IMR-90 (cell line): ENCODE measurements at regions not wholly inside any gene's neighbourhood (a gene's known extent, or its start where the extent isn't known, plus 50 kb on each side); places are given as distances from the start of the nearest gene placed in this dataset.

Experiments
- ATAC-seq: fragments of 200-7000 bp; cut with Tn5 transposase; 2 replicates; pipeline ENCODE4 v1.9.1; 2020; ENCODE audit warnings: low read depth, mild to moderate bottlenecking, moderate library complexity
- BruUV-seq: library from RNA; stranded (reverse); fragments of 400-500 nt; replicated peaks from 2 replicates; lab custom pipeline; 2021; lab: Mats Ljungman, UMichigan
- CTCF ChIA-PET: fragments of 300-600 bp; formaldehyde crosslinking; extraction: SDS; loops from one replicate; lab custom pipeline; 2021; ENCODE audit warnings: antibody characterized with exemption; lab: Yijun Ruan, JAX
- POLR2A ChIA-PET: fragments of 300-600 bp; sonication (Branson Sonifier 250); formaldehyde crosslinking; loops from one replicate; lab custom pipeline; 2022; ENCODE audit warnings: antibody characterized with exemption; ENCODE audit not compliant: unreplicated experiment; lab: Charles Lee
- DNase-seq: peaks from one replicate; pipeline ENCODE4 v3.0.0; 2013
- H2AFZ ChIP-seq: replicated peaks from 2 replicates; pipeline ENCODE3; 2013; ENCODE audit warnings: low read length, mild to moderate bottlenecking; ENCODE audit not compliant: poor library complexity
- H2AK5ac ChIP-seq: 2 replicates; pipeline ENCODE4 v1.6.1; 2013; ENCODE audit warnings: low read depth, low read length, inconsistent platforms
- H2AK9ac ChIP-seq: replicated peaks from 2 replicates; pipeline ENCODE3; 2013; ENCODE audit warnings: mild to moderate bottlenecking, low read depth, low read length, moderate library complexity; ENCODE audit not compliant: poor library complexity
- H2BK120ac ChIP-seq: 2 replicates; pipeline ENCODE4 v1.6.1; 2013; ENCODE audit warnings: low read depth, low read length, inconsistent platforms
- H2BK15ac ChIP-seq: 3 replicates; pipeline ENCODE4 v1.6.1; 2013; ENCODE audit warnings: low read depth, low read length, inconsistent platforms
- H2BK20ac ChIP-seq: 2 replicates; pipeline ENCODE4 v1.6.1; 2013; ENCODE audit warnings: low read depth, mild to moderate bottlenecking, inconsistent platforms, low read length, moderate library complexity
- H2BK5ac ChIP-seq: 2 replicates; pipeline ENCODE4 v1.6.1; 2013; ENCODE audit warnings: mild to moderate bottlenecking, low read depth, low read length, inconsistent platforms; ENCODE audit not compliant: poor library complexity, severe bottlenecking
- H3K14ac ChIP-seq: replicated peaks from 2 replicates; pipeline ENCODE4 v1.6.1; 2013; ENCODE audit warnings: low read depth, low read length, inconsistent platforms
- H3K18ac ChIP-seq: 2 replicates; pipeline ENCODE4 v1.6.1; 2013; ENCODE audit warnings: low read depth, low read length, control low read depth
- H3K23ac ChIP-seq: 2 replicates; pipeline ENCODE4 v1.6.1; 2013; ENCODE audit warnings: low read depth, low read length, inconsistent platforms
- H3K27ac ChIP-seq: 2 replicates; pipeline ENCODE4 v1.5.1; 2013; ENCODE audit warnings: mild to moderate bottlenecking, control low read depth, low read length; ENCODE audit not compliant: insufficient read depth
- H3K27me3 ChIP-seq: 2 replicates; pipeline ENCODE4 v1.6.1; 2013; ENCODE audit warnings: low read length; ENCODE audit not compliant: control insufficient read depth, insufficient read depth
- H3K36me3 ChIP-seq: 2 replicates; pipeline ENCODE4 v1.6.1; 2013; ENCODE audit warnings: low read length, mixed read lengths; ENCODE audit not compliant: control insufficient read depth, insufficient read depth
- H3K4ac ChIP-seq: 2 replicates; pipeline ENCODE4 v1.6.1; 2013; ENCODE audit warnings: low read depth, low read length, inconsistent platforms
- H3K4me1 ChIP-seq: 2 replicates; pipeline ENCODE4 v1.6.1; 2013; ENCODE audit warnings: low read length, mixed read lengths; ENCODE audit not compliant: control insufficient read depth, insufficient read depth
- H3K4me2 ChIP-seq: 2 replicates; pipeline ENCODE4 v1.6.1; 2013; ENCODE audit warnings: low read depth, mild to moderate bottlenecking, control low read depth, low read length, moderate library complexity
- H3K4me3 ChIP-seq: 2 replicates; pipeline ENCODE4 v1.5.1; 2013; ENCODE audit warnings: low read depth, mild to moderate bottlenecking, control low read depth, low read length, moderate library complexity; ENCODE audit not compliant: insufficient read depth
- H3K56ac ChIP-seq: 2 replicates; pipeline ENCODE4 v1.6.1; 2013; ENCODE audit warnings: low read length, inconsistent platforms; ENCODE audit not compliant: insufficient read depth; ENCODE audit errors: extremely low read depth
- H3K79me1 ChIP-seq, 2 experiments: 2 replicates each; pipeline ENCODE4 v1.6.1; 2013; ENCODE audit warnings: low read length in 2 of 2, inconsistent platforms in 1 of 2, low read depth in 1 of 2
- H3K9ac ChIP-seq: 2 replicates; pipeline ENCODE4 v1.6.1; 2013; ENCODE audit warnings: low read depth, low read length, control low read depth
- H3K9me1 ChIP-seq: 2 replicates; pipeline ENCODE4 v1.6.1; 2013; ENCODE audit warnings: low read length, inconsistent platforms; ENCODE audit not compliant: insufficient read depth
- H3K9me3 ChIP-seq: 2 replicates; pipeline ENCODE4 v1.6.1; 2013; ENCODE audit warnings: low read length; ENCODE audit not compliant: control insufficient read depth, insufficient read depth
- H4K20me1 ChIP-seq: 2 replicates; pipeline ENCODE4 v1.6.1; 2013; ENCODE audit warnings: low read length, inconsistent platforms; ENCODE audit not compliant: insufficient read depth
- H4K5ac ChIP-seq: 2 replicates; pipeline ENCODE4 v1.6.1; 2013; ENCODE audit warnings: mild to moderate bottlenecking, low read depth, low read length, control low read depth
- H4K8ac ChIP-seq, 2 experiments: 2 replicates each; pipeline ENCODE4 v1.6.1; 2013; ENCODE audit warnings: low read depth in 2 of 2, low read length in 2 of 2, control low read depth in 1 of 2, inconsistent platforms in 1 of 2
- H4K91ac ChIP-seq: 2 replicates; pipeline ENCODE4 v1.6.1; 2013; ENCODE audit warnings: low read depth, low read length, inconsistent platforms; ENCODE audit not compliant: insufficient read depth
- CEBPB ChIP-seq: IDR thresholded peaks from 2 replicates; pipeline ENCODE4 v1.6.1; 2012; ENCODE audit warnings: low read depth, low read length, improper control_type of control experiment
- CHD1 ChIP-seq: IDR thresholded peaks from 2 replicates; pipeline ENCODE4 v1.6.1; 2012; ENCODE audit warnings: low read depth, low read length, improper control_type of control experiment
- CTCF ChIP-seq: conservative IDR thresholded peaks from 2 replicates; pipeline ENCODE4 v1.5.1; 2012; ENCODE audit warnings: mild to moderate bottlenecking, low read depth, low read length, improper control_type of control experiment
- MAFK ChIP-seq: IDR thresholded peaks from 2 replicates; pipeline ENCODE4 v1.6.1; 2012; ENCODE audit warnings: low read depth, low read length, improper control_type of control experiment
- MAZ ChIP-seq: IDR thresholded peaks from 2 replicates; pipeline ENCODE4 v1.6.1; 2012; ENCODE audit warnings: low read depth, mild to moderate bottlenecking, low read length, improper control_type of control experiment, moderate library complexity, borderline replicate concordance
- NFE2L2 ChIP-seq: fragments of 150-350 bp; IDR thresholded peaks from 2 replicates; pipeline ENCODE4 v1.6.1; 2016; ENCODE audit warnings: low read depth, mild to moderate bottlenecking, low read length
- POLR2A ChIP-seq: IDR thresholded peaks from 2 replicates; pipeline ENCODE4 v1.6.1; 2012; ENCODE audit warnings: mild to moderate bottlenecking, low read depth, low read length
- RAD21 ChIP-seq: IDR thresholded peaks from 2 replicates; pipeline ENCODE4 v1.6.1; 2012; ENCODE audit warnings: low read length, improper control_type of control experiment
- RCOR1 ChIP-seq: IDR thresholded peaks from 2 replicates; pipeline ENCODE4 v1.6.1; 2012; ENCODE audit warnings: mild to moderate bottlenecking, low read length, improper control_type of control experiment; ENCODE audit not compliant: insufficient replicate concordance
- SMC3 ChIP-seq: fragments of 150-350 bp; IDR thresholded peaks from 2 replicates; pipeline ENCODE4 v1.6.1; 2016; ENCODE audit warnings: low read depth, mild to moderate bottlenecking, antibody characterized with exemption, low read length, moderate library complexity
- WGBS, 2 experiments: methylation state at CpG; one replicate each; pipeline versions ENCODE4 v1.1.5 to v1.1.7; 2013; ENCODE audit warnings: missing lambda C conversion rate in 2 of 2; ENCODE audit not compliant: insufficient read length in 1 of 2; ENCODE audit errors: extremely low coverage in 2 of 2; 5-methylcytosine and 5-hydroxymethylcytosine counted together
- dilution Hi-C: fragments of 300-500 bp; cut with HindIII; formaldehyde crosslinking; loops from one replicate; pipeline ENCODE4 v1.14.3; 2018; ENCODE audit warnings: low sequenced_read_pairs; ENCODE audit not compliant: unreplicated experiment
- in situ Hi-C: fragments of 300-500 bp; cut with MboI; formaldehyde crosslinking; loops from 3 replicates; pipeline ENCODE4 v1.14.3; 2019; ENCODE audit warnings: low sequenced_read_pairs, inconsistent platforms, mixed read lengths
- intact Hi-C: fragments of 100-400 bp; cut with micrococcal nuclease; formaldehyde crosslinking; loops from 2 replicates; pipeline ENCODE4 v1.10.0; 2022
- TF ChIP-seq, protein P1 (sequence below): fragments of 150-350 bp; IDR thresholded peaks from 2 replicates; pipeline ENCODE4 v1.6.1; 2016; ENCODE audit warnings: low read depth, mild to moderate bottlenecking, low read length, moderate library complexity, borderline replicate concordance

DNA sequence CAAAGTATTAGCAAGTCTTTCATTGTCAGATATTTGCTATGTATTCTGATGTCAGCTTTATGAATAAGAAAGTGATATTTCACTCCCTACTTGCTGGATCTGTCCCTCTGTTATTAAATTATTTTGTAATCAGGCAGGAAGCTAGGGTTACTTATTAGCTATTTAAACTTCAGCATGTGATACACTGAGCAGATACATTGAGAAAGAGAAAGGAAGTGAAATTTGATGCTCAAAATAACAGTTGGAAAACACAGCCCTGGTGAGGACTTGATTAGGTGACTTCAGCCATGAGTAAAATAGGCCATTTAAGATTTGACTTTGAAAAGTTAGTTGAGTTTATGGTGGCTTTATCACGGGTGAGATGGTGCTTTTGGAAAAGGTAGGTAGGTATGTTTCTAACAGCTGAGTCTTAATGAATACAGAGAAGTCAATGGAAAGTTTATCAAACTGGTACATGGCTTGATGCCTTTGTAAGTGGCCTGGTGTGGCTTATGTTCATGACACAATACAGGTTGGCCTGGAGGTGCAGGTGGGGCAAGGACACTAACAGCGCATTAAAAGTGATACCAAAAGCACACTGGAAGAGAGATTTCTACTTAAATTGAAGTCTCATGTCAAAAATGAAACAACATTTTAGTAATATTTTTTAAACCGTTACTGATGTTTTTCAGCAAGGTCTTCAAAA, 321.2 kb upstream of the SPOCK3 start:
- no peak overlapping the region for H3K9ac ChIP-seq
- H4K91ac ChIP-seq = no peak overlapping the region
- peaks cover 2% of the 10 kb centered on the region; the same call in 1 of the 2 replicates for H3K9me3 ChIP-seq
- no peak overlapping the region for H3K4ac ChIP-seq
- no peak overlapping the region for H3K4me2 ChIP-seq
- ChIA-PET POLR2A (no interaction called here), CTCF (no interaction called here)
- H4K5ac ChIP-seq = no peak overlapping the region
- dilution Hi-C loops = no loop called here
- H3K56ac ChIP-seq = no peak overlapping the region
- no peak overlapping the region for H3K4me3 ChIP-seq
- H3K18ac ChIP-seq = no peak overlapping the region
- BruUV-seq = no TSS peak
- no peak overlapping the region for H2AK9ac ChIP-seq
- intact Hi-C loops = no loop called here
- no peak overlapping the region for H2BK5ac ChIP-seq
- H2AFZ ChIP-seq = no peak overlapping the region
- H3K4me1 ChIP-seq = no peaks in the 10 kb centered on the region
- H3K36me3 ChIP-seq = no peaks in the 10 kb centered on the region
- no peaks in the 10 kb centered on the region for H3K9me1 ChIP-seq
- in situ Hi-C loops = no loop called here
- ATAC-seq = no peak
- H4K8ac ChIP-seq = no peak overlapping the region
- H3K27me3 ChIP-seq = no peaks in the 10 kb centered on the region
- no peak for DNase-seq
- TF ChIP-seq RCOR1 = no peak
- no peak for TF ChIP-seq POLR2A
- TF ChIP-seq CTCF = no peak
- TF ChIP-seq MAZ = no peak
- no peak for TF ChIP-seq RAD21
- TF ChIP-seq, protein P1, sequence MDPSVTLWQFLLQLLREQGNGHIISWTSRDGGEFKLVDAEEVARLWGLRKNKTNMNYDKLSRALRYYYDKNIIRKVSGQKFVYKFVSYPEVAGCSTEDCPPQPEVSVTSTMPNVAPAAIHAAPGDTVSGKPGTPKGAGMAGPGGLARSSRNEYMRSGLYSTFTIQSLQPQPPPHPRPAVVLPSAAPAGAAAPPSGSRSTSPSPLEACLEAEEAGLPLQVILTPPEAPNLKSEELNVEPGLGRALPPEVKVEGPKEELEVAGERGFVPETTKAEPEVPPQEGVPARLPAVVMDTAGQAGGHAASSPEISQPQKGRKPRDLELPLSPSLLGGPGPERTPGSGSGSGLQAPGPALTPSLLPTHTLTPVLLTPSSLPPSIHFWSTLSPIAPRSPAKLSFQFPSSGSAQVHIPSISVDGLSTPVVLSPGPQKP = no peak
- no peak for TF ChIP-seq NFE2L2
- TF ChIP-seq CHD1 = no peak
- no peak for TF ChIP-seq CEBPB
- no peak for TF ChIP-seq MAFK
- TF ChIP-seq SMC3 = no peak
- no peak overlapping the region for H3K27ac ChIP-seq
- H3K14ac ChIP-seq = no peak overlapping the region
- no CpG with 5 or more reads among the region's 3 CpGs for WGBS, 2 experiments
- no peaks in the 10 kb centered on the region for H4K20me1 ChIP-seq
- H2BK15ac ChIP-seq = no peak overlapping the region
- H2BK20ac ChIP-seq = no peak overlapping the region
- no peak overlapping the region for H2BK120ac ChIP-seq
- H3K79me1 ChIP-seq = no peaks in the 10 kb centered on the region
- H3K23ac ChIP-seq = no peak overlapping the region
- no peak overlapping the region for H2AK5ac ChIP-seq
